Activated naive CD4-positive, alpha-beta T cell treated with anti-CD3 and anti-CD28 coated beads for 36 hours (primary cell): ENCODE measurements at regions not wholly inside any gene's neighbourhood (a gene's known extent, or its start where the extent isn't known, plus 50 kb on each side); places are given as distances from the start of the nearest gene placed in this dataset.
"Not testable (repeated sequence)": the region's sequence is repeated elsewhere in the genome, so short reads cannot be mapped to it uniquely, and the experiment has no call there.

Experiments used
- CTCF ChIA-PET: fragments of 350-600 bp; sonication (Branson Sonifier 250); formaldehyde crosslinking; loops from one replicate; lab custom pipeline; 2021; ENCODE audit warnings: antibody characterized with exemption; lab: Charles Lee
- DNase-seq: peaks from one replicate; pipeline ENCODE4 v3.0.0-alpha.2; 2020
- H3K27ac Mint-ChIP-seq: one replicate; pipeline ENCODE4 v1.8.0; 2021; ENCODE audit warnings: mild to moderate bottlenecking, mixed read lengths
- H3K27me3 Mint-ChIP-seq: one replicate; pipeline ENCODE4 v1.8.0; 2021; ENCODE audit warnings: low read depth, mixed read lengths
- H3K36me3 Mint-ChIP-seq: one replicate; pipeline ENCODE4 v1.8.0; 2021; ENCODE audit warnings: low read depth, mixed read lengths
- H3K4me1 Mint-ChIP-seq: one replicate; pipeline ENCODE4 v1.8.0; 2021; ENCODE audit warnings: low read depth, mixed read lengths
- H3K4me3 Mint-ChIP-seq: one replicate; pipeline ENCODE4 v1.8.0; 2021; ENCODE audit warnings: mild to moderate bottlenecking, moderate library complexity, mixed read lengths
- H3K9me3 Mint-ChIP-seq: one replicate; pipeline ENCODE4 v1.8.0; 2021; ENCODE audit warnings: mixed read lengths
- intact Hi-C: fragments of 100-400 bp; cut with micrococcal nuclease; formaldehyde crosslinking; loops from one replicate; pipeline ENCODE4 v1.15.1; 2023

GRCh38 chr11:69910519-69911309 lies 91.5 kb upstream of the FGF3 start:
- CTCF ChIA-PET, result interaction anchor here (1.1 to 2.3 kb wide), 5 partner anchors 8 to 285 kb away, joined by 3 to 9 read pairs (median 3); partner anchors contain the start of gene LTO1
- Mint-ChIP-seq H3K4me3 (no peak overlapping the region), H3K27ac (no peak overlapping the region), H3K4me1 (no peaks in the 10 kb centered on the region), H3K9me3 (no peaks in the 10 kb centered on the region), H3K36me3 (no peaks in the 10 kb centered on the region), H3K27me3 (peaks cover 36% of the 10 kb centered on the region)
- intact Hi-C loops, result loop anchor here (10.0 kb wide), 1 partner anchor 226 kb away; no protein-coding TSS in a partner anchor
- no peak for DNase-seq

- H3K4me3 Mint-ChIP-seq, result no peak overlapping the region
- peaks cover 35% of the 10 kb centered on the region for H3K27me3 Mint-ChIP-seq
- CTCF ChIA-PET, result interaction anchor here (1.1 to 2.3 kb wide), 3 partner anchors 20 to 284 kb away, joined by 3 to 9 read pairs (median 4); partner anchors contain the start of gene LTO1
- H3K4me1 Mint-ChIP-seq, result no peaks in the 10 kb centered on the region
- H3K9me3 Mint-ChIP-seq, result no peaks in the 10 kb centered on the region
- H3K27ac Mint-ChIP-seq, result no peak overlapping the region
- intact Hi-C loops, result loop anchor here (10.0 kb wide), 1 partner anchor 227 kb away; no protein-coding TSS in a partner anchor
- no peak for DNase-seq
- no peaks in the 10 kb centered on the region for H3K36me3 Mint-ChIP-seq
Measured at GRCh38 chr11:69911310-69912160, 92.3 kb upstream of the FGF3 start.

- Mint-ChIP-seq H3K27ac (no peak overlapping the region), H3K36me3 (no peaks in the 10 kb centered on the region), H3K27me3 (peaks cover 29% of the 10 kb centered on the region), H3K9me3 (no peaks in the 10 kb centered on the region), H3K4me3 (no peak overlapping the region), H3K4me1 (no peaks in the 10 kb centered on the region)
- CTCF ChIA-PET, result interaction anchor here (0.6 to 1.7 kb wide), 2 partner anchors 213 to 237 kb away, joined by 3 to 4 read pairs; partner anchors contain the start of gene LTO1
- DNase-seq, result no peak
- intact Hi-C loops, result loop anchor here (10.0 kb wide), 1 partner anchor 228 kb away; no protein-coding TSS in a partner anchor
Measured at GRCh38 chr11:69912161-69912910, 93.1 kb upstream of the FGF3 start.

- Mint-ChIP-seq H3K4me1 (no peaks in the 10 kb centered on the region), H3K27me3 (peaks cover 29% of the 10 kb centered on the region), H3K36me3 (no peaks in the 10 kb centered on the region), H3K27ac (no peak overlapping the region), H3K4me3 (no peak overlapping the region), H3K9me3 (no peaks in the 10 kb centered on the region)
- CTCF ChIA-PET, result interaction anchor here (0.6 to 0.7 kb wide), 3 partner anchors 11 to 225 kb away, joined by 3 to 9 read pairs (median 3); no protein-coding TSS in a partner anchor
- intact Hi-C loops, result loop anchor here (10.0 kb wide), 1 partner anchor 228 kb away; no protein-coding TSS in a partner anchor
- DNase-seq, result no peak
Measured at GRCh38 chr11:69912911-69913451, 93.8 kb upstream of the FGF3 start.

- no peaks in the 10 kb centered on the region for H3K36me3 Mint-ChIP-seq
- H3K27ac Mint-ChIP-seq, result no peak overlapping the region
- intact Hi-C loops, result loop anchor here (10.0 kb wide), 1 partner anchor 229 kb away; no protein-coding TSS in a partner anchor
- DNase-seq, result no peak
- CTCF ChIA-PET, result interaction anchor here (0.6 to 0.7 kb wide), 2 partner anchors 10 to 225 kb away, joined by 3 to 9 read pairs; no protein-coding TSS in a partner anchor
- no peaks in the 10 kb centered on the region for H3K4me1 Mint-ChIP-seq
- no peak overlapping the region for H3K4me3 Mint-ChIP-seq
- H3K9me3 Mint-ChIP-seq, result no peaks in the 10 kb centered on the region
- H3K27me3 Mint-ChIP-seq, result peaks cover 31% of the 10 kb centered on the region
Measured at GRCh38 chr11:69913591-69914285, 94.5 kb upstream of the FGF3 start.

GRCh38 chr11:69914286-69915150 lies 95.3 kb upstream of the FGF3 start:
- Mint-ChIP-seq H3K4me3 (no peak overlapping the region), H3K27ac (no peak overlapping the region), H3K9me3 (no peaks in the 10 kb centered on the region), H3K27me3 (peaks cover 33% of the 10 kb centered on the region), H3K36me3 (no peaks in the 10 kb centered on the region), H3K4me1 (no peaks in the 10 kb centered on the region)
- intact Hi-C loops, result loop anchor here (10.0 kb wide), 1 partner anchor 230 kb away; no protein-coding TSS in a partner anchor
- no peak for DNase-seq
- CTCF ChIA-PET, result no interaction called here

- Mint-ChIP-seq H3K36me3 (no peaks in the 10 kb centered on the region), H3K4me3 (no peak overlapping the region), H3K27me3 (peaks cover 34% of the 10 kb centered on the region), H3K27ac (no peak overlapping the region), H3K9me3 (no peaks in the 10 kb centered on the region), H3K4me1 (no peaks in the 10 kb centered on the region)
- intact Hi-C loops, result loop anchor here (10.0 kb wide), 1 partner anchor 230 kb away; no protein-coding TSS in a partner anchor
- no peak for DNase-seq
- CTCF ChIA-PET, result no interaction called here
Measured at GRCh38 chr11:69915151-69915500, 95.9 kb upstream of the FGF3 start.

GRCh38 chr11:69915501-69916250 lies 96.5 kb upstream of the FGF3 start:
- CTCF ChIA-PET, result interaction anchor here (1.6 kb wide), 1 partner anchor 280 kb away, joined by 4 read pairs; no protein-coding TSS in a partner anchor
- Mint-ChIP-seq H3K4me1 (no peaks in the 10 kb centered on the region), H3K27ac (no peak overlapping the region), H3K4me3 (no peak overlapping the region), H3K27me3 (peaks cover 31% of the 10 kb centered on the region), H3K36me3 (no peaks in the 10 kb centered on the region), H3K9me3 (no peaks in the 10 kb centered on the region)
- DNase-seq, result peak; percentile 77
- intact Hi-C loops, result loop anchor here (10.0 kb wide), 1 partner anchor 231 kb away; no protein-coding TSS in a partner anchor

GRCh38 chr11:69916251-69916649 lies 97.0 kb upstream of the FGF3 start:
- H3K27ac Mint-ChIP-seq, H3K4me1 Mint-ChIP-seq, H3K36me3 Mint-ChIP-seq: not testable (repeated sequence)

More at GRCh38 chr11:69916251-69916649, 97.0 kb upstream of the FGF3 start:
- CTCF ChIA-PET, result interaction anchor here (0.7 to 1.6 kb wide), 2 partner anchors 60 to 280 kb away, joined by 3 to 4 read pairs; no protein-coding TSS in a partner anchor
- peaks cover 26% of the 10 kb centered on the region for H3K27me3 Mint-ChIP-seq
- not testable (repeated sequence) for H3K9me3 Mint-ChIP-seq, H3K4me3 Mint-ChIP-seq, DNase-seq
- intact Hi-C loops, result loop anchor here (10.0 kb wide), 1 partner anchor 231 kb away; no protein-coding TSS in a partner anchor
